ENCODE measurements at regions not wholly inside any gene's neighbourhood (a gene's known extent, or its start where the extent isn't known, plus 50 kb on each side); places are given as distances from the start of the nearest gene placed in this dataset.
A peak's percentile ranks its signal among the peaks of the same experiment; 100 is the strongest.

GRCh38 chr10:3472287-3473051 is 299.9 kb upstream of the PITRM1 start:
- no peaks in the 10 kb centered on the region for H4K20me1 ChIP-seq (ENCODE audit: control insufficient read depth, extremely low read depth, insufficient read depth, low read length)
- peak overlapping the region; percentile 70 for H3K27ac ChIP-seq (ENCODE audit: insufficient read depth, low read length)
- DNase-seq (ENCODE audit: low read depth in 2 of 2), result peak; percentile 79 to 84
- H3K27me3 ChIP-seq (ENCODE audit: control insufficient read depth, insufficient read depth, low read length), result no peaks in the 10 kb centered on the region
- H3K4me2 ChIP-seq (ENCODE audit: extremely low read depth, insufficient read depth, low read length), result peak overlapping the region; percentile 49
- no peaks in the 10 kb centered on the region for H3K36me3 ChIP-seq (ENCODE audit: control insufficient read depth, insufficient read depth, low read length)
- H3K4me3 ChIP-seq (replicated peaks in 1 of 4; ENCODE audit: control extremely low read depth in 1 of 4, insufficient read depth in 1 of 4, low read depth in 3 of 4, low read length in 4 of 4), result peak overlapping the region in 1 of 4 experiments; percentile 29
- peak overlapping the region; percentile 12 for H2AFZ ChIP-seq (ENCODE audit: low read length)
- peak overlapping the region; percentile 25 for H3K9ac ChIP-seq (ENCODE audit: insufficient read depth, low read length)
- H3K9me3 ChIP-seq (ENCODE audit: control insufficient read depth, insufficient read depth, low read depth, low read length), result no peaks in the 10 kb centered on the region
- peaks cover 22% of the 10 kb centered on the region for H3K4me1 ChIP-seq (ENCODE audit: control insufficient read depth, extremely low read depth, insufficient read depth, low read length)
- H3K79me2 ChIP-seq (ENCODE audit: control insufficient read depth, insufficient read depth, low read length), result no peaks in the 10 kb centered on the region
- TF ChIP-seq CTCF (conservative IDR thresholded peaks at IDR 0.05 in 1 of 2, IDR thresholded peaks at IDR 0.05 in 1 of 2; ENCODE audit: low read depth in 1 of 2, low read length in 2 of 2) (no peak), EZH2 (IDR thresholded peaks at IDR 0.05; ENCODE audit: low read length, missing control alignments) (no peak)

GRCh38 chr10:3471927-3472286 is 299.3 kb upstream of the PITRM1 start:
- DNase-seq (ENCODE audit: low read depth in 2 of 2), result no peak
- H3K9me3 ChIP-seq (ENCODE audit: control insufficient read depth, insufficient read depth, low read depth, low read length), result no peaks in the 10 kb centered on the region
- no peak overlapping the region for H3K9ac ChIP-seq (ENCODE audit: insufficient read depth, low read length)
- peak overlapping the region in 1 of 4 experiments; percentile 29 for H3K4me3 ChIP-seq (replicated peaks in 1 of 4; ENCODE audit: control extremely low read depth in 1 of 4, insufficient read depth in 1 of 4, low read depth in 3 of 4, low read length in 4 of 4)
- TF ChIP-seq EZH2 (IDR thresholded peaks at IDR 0.05; ENCODE audit: low read length, missing control alignments) (no peak), CTCF (conservative IDR thresholded peaks at IDR 0.05 in 1 of 2, IDR thresholded peaks at IDR 0.05 in 1 of 2; ENCODE audit: low read depth in 1 of 2, low read length in 2 of 2) (no peak)
- H3K4me1 ChIP-seq (ENCODE audit: control insufficient read depth, extremely low read depth, insufficient read depth, low read length), result peaks cover 26% of the 10 kb centered on the region
- peak overlapping the region; percentile 12 for H2AFZ ChIP-seq (ENCODE audit: low read length)
- H3K79me2 ChIP-seq (ENCODE audit: control insufficient read depth, insufficient read depth, low read length), result no peaks in the 10 kb centered on the region
- H3K27ac ChIP-seq (ENCODE audit: insufficient read depth, low read length), result peak overlapping the region; percentile 70
- no peaks in the 10 kb centered on the region for H3K36me3 ChIP-seq (ENCODE audit: control insufficient read depth, insufficient read depth, low read length)
- H3K4me2 ChIP-seq (ENCODE audit: extremely low read depth, insufficient read depth, low read length), result peak overlapping the region; percentile 49
- no peaks in the 10 kb centered on the region for H3K27me3 ChIP-seq (ENCODE audit: control insufficient read depth, insufficient read depth, low read length)
- no peaks in the 10 kb centered on the region for H4K20me1 ChIP-seq (ENCODE audit: control insufficient read depth, extremely low read depth, insufficient read depth, low read length)

GRCh38 chr10:3471472-3471871 is 298.9 kb upstream of the PITRM1 start:
- no peak overlapping the region for H3K27ac ChIP-seq (ENCODE audit: insufficient read depth, low read length)
- no peak overlapping the region for H2AFZ ChIP-seq (ENCODE audit: low read length)
- peaks cover 28% of the 10 kb centered on the region for H3K4me1 ChIP-seq (ENCODE audit: control insufficient read depth, extremely low read depth, insufficient read depth, low read length)
- H3K27me3 ChIP-seq (ENCODE audit: control insufficient read depth, insufficient read depth, low read length), result no peaks in the 10 kb centered on the region
- H3K4me2 ChIP-seq (ENCODE audit: extremely low read depth, insufficient read depth, low read length), result no peak overlapping the region
- no peak for DNase-seq (ENCODE audit: low read depth in 2 of 2)
- no peak overlapping the region for H3K4me3 ChIP-seq (replicated peaks in 1 of 4; ENCODE audit: control extremely low read depth in 1 of 4, insufficient read depth in 1 of 4, low read depth in 3 of 4, low read length in 4 of 4)
- no peaks in the 10 kb centered on the region for H3K79me2 ChIP-seq (ENCODE audit: control insufficient read depth, insufficient read depth, low read length)
- no peak overlapping the region for H3K9ac ChIP-seq (ENCODE audit: insufficient read depth, low read length)
- H3K9me3 ChIP-seq (ENCODE audit: control insufficient read depth, insufficient read depth, low read depth, low read length), result no peaks in the 10 kb centered on the region
- TF ChIP-seq EZH2 (IDR thresholded peaks at IDR 0.05; ENCODE audit: low read length, missing control alignments) (no peak), CTCF (conservative IDR thresholded peaks at IDR 0.05 in 1 of 2, IDR thresholded peaks at IDR 0.05 in 1 of 2; ENCODE audit: low read depth in 1 of 2, low read length in 2 of 2) (no peak)
- H3K36me3 ChIP-seq (ENCODE audit: control insufficient read depth, insufficient read depth, low read length), result no peaks in the 10 kb centered on the region
- no peaks in the 10 kb centered on the region for H4K20me1 ChIP-seq (ENCODE audit: control insufficient read depth, extremely low read depth, insufficient read depth, low read length)
